Activated gamma-delta T cell treated with Interleukin-2 at 50 U/mL for 16 hours (primary cell): ENCODE measurements at regions not wholly inside any gene's neighbourhood (a gene's known extent, or its start where the extent isn't known, plus 50 kb on each side); places are given as distances from the start of the nearest gene placed in this dataset.

Experiments used
- DNase-seq: peaks from one replicate; pipeline ENCODE4 v3.0.0-alpha.2; 2020

DNA sequence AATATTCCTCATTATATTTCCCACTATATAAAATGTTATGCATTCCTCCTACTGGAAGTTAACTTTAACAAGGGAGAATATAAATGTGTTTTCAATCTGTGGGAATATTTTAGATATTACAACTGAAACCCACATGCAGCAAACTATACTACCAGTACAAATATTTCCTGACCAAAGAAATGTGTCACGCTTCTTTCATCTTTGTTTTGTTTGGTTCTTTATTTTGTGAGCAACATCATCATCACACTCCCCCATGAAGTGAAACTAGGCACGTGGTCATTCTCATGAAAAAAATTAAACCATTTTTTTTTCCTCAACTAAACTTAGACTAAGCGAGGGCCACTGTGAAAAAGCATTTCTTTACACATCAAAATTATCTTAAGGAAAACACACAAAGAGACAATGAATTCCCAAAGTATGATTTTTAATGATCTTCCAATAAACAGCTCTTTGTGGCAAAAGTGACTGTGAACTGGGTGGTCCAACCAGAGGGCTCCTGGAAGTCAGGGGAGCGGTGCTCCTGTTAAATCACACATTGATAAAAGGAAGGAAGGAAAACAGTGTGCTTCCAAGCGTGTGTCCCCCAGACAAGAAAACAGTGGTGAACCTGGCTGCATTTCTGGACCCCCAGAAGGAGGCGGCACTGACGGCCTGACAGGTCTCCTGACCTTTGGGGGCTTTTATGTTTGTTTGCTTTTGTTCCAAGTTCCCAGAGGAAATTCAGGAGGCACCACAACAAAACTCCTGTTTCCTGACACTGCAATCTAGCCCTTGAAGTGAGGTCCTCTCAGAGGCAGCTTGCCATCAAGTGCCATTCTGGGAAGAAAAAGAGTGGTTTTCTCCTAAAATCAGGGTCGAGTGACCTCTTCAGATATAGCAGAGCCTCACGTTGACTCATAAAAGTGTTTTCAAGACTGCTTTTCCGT is 166.8 kb upstream of the FOXQ1 start:
- no peak for DNase-seq

DNA sequence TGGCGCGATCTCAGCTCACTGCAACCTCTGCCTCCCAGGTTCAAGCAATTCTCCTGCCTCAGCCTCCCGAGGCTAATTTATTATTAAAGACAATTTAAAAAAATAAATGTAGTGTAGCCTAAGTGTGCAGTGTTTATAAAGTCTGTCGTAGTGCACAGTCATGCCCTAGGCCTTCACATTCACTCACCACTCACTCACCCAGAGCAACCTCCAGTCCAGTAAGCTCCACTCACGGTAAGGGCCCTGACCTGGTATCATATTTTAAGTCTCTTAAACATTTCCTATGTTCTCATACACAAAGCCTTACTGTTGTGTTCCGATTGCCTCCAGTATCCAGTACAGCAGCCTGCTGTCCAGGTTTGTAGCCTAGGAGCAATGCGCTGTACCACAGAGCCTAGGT is 168.2 kb upstream of the FOXQ1 start:
- no peak for DNase-seq

- DNase-seq, result no peak
These were observed 172.6 kb upstream of the FOXQ1 start for GRCh38 chr6:1139155-1139890.

DNA sequence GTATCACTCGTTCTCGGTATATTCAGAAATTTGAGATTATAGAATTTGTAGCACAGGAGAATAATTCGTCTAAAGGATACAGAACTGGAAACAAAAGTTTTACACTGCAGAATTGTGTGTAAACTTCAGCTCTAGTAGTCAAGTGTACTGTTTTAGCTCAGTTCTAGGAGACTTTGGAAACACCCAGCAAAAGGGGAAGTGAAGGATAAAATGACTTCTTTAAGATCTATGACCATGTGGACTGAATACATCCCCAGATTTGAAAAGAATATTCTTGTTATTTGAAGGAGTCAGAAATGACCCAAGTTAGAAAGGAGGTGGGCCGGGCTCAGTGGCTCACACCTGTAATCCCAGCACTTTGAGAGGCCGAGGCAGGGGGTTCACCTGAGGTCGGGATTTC is 174.0 kb upstream of the FOXQ1 start:
- DNase-seq, result no peak

GRCh38 chr6:1136827-1137226 is 175.1 kb upstream of the FOXQ1 start:
- no peak for DNase-seq

- DNase-seq, result no peak
These were observed 175.5 kb upstream of the FOXQ1 start for GRCh38 chr6:1136415-1136774.

GRCh38 chr6:1135726-1136414 is 176.0 kb upstream of the FOXQ1 start:
- DNase-seq, result no peak

DNA sequence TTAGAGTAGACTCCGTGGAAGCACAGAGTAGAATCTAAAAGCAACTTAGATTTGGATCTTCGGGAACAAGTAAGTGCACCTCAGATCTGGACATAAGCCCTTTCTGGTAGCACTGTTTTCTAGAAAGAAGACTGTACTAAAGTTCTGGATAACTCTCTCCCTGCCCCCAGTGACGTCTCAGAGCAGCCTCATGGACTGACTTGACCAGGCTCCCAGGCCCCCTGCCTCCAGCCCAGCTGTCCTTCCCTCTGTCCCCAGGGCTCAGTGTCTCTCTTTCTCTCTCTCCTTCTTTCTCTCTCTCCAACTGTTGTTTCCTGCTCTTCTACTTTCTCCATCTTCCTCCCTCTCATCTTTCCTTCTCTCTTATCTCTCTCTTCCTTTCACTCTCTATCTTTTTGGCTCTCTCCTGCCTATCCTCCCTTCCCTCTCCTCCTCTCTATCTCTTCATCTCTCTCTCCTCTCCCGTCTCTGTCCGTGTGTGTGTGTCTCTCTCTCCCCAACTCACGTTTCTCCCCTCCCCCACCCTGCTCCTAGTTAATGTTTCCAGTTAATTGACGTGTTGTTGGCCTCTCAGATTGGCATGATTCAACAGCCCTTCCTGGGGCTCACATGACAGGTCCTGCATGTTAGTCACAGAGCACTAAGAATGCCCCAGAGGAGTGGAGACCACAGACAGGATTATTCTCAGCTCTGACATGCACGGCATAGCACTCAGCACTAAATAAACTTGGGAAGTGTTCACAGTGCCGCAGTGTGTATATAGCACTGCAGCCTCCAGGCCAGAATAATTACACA is 180.4 kb upstream of the FOXQ1 start:
- no peak for DNase-seq

GRCh38 chr6:1130709-1131108 is 181.2 kb upstream of the FOXQ1 start:
- no peak for DNase-seq

- DNase-seq, result no peak
These were observed 182.8 kb upstream of the FOXQ1 start for GRCh38 chr6:1129131-1129530.

DNA sequence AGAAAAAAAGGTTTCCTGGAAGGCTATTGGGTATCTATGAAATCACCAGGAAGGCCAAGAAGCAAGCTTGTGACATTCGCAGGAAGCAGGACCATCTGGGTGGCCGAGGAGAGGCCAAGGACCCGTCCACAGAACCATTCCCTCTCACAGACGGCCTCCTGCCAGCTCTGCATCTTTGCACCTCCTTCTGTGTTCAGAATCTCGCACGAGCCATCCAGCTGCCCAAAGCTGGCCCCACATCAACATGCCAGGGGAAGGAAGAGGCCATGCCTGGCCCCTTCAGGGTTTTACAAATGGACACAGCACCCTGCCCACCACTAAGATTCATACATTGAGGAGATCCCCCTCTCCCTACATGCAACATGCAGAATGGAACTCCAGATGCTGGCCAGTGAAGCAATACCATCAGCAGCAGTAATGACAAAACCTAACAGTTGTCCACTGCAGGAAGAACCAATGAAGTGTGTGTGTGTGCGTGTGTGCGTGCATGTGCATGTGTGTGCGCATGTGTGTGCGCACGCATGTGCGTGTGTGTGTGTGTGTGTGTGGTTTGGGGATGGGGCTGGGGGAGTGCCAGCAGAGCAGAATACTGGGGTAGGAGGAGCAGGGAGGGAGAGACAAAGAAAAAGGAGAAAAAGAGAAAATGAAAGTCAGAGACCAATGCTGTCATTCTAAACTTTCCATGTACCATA is 184.2 kb upstream of the FOXQ1 start:
- no peak for DNase-seq

GRCh38 chr6:1127129-1127528 is 184.8 kb upstream of the FOXQ1 start:
- DNase-seq, result no peak

GRCh38 chr6:1126036-1126435 is 185.9 kb upstream of the FOXQ1 start:
- DNase-seq, result no peak

DNA sequence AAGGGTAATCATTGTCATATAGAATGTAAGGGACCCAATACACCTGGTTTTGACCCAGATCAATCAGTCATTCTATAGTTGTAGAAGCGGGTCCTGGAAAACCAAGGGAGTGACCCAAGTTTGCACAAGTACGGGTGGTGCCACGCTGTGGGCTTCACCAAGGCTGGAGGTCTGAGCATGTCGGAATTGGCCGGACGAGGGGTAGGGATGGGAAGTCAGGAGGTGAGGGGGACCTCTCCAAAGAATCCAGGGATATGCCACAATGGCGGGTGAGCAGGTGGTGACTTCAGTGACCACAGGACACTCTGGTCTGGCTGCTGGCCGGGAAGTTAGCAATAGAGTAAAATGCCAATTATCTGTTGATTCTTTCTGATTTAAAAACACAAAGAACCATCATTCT is 186.6 kb upstream of the FOXQ1 start:
- DNase-seq, result no peak

DNA sequence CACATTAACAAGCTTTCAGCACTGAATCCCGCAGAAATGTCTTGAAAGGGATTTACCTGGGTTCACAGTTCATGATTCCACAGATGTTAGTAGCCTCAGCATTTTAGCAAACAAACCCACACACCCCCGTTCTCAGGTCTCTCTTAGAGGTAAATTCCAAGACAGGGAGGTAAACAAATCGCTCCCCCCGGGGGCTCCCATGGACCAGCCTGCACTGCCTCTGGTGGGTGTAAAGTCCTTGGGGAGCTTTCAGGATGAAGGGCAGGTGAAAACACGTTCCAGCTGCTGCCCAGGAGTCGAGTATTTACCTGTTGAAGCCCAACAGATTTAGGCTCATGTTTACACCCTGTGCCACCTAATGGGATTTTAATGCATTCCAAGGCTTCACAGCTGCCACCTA is 187.0 kb upstream of the FOXQ1 start:
- DNase-seq, result no peak

GRCh38 chr6:1123386-1124375 is 188.2 kb upstream of the FOXQ1 start:
- DNase-seq, result no peak

DNA sequence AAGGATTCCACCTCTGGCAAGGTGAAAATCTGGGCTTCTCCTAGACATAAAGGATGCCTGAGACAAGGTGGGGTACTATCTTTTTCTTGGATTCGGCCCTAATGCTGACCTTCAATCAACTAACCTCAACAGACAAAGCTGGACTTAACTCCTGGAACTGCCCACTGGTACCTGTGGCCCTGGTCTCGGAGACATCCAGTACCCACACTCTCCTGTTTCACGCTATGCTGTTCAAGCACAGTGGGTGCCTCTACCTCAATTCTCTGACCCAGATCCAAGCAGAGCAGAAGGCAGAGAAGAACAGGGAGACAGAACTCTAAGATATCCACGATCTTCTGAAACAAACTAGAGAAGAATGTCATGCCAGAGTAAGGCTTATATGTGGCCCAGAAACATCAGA is 189.8 kb upstream of the FOXQ1 start:
- no peak for DNase-seq

GRCh38 chr6:1118287-1118647 is 193.6 kb upstream of the FOXQ1 start:
- no peak for DNase-seq

DNA sequence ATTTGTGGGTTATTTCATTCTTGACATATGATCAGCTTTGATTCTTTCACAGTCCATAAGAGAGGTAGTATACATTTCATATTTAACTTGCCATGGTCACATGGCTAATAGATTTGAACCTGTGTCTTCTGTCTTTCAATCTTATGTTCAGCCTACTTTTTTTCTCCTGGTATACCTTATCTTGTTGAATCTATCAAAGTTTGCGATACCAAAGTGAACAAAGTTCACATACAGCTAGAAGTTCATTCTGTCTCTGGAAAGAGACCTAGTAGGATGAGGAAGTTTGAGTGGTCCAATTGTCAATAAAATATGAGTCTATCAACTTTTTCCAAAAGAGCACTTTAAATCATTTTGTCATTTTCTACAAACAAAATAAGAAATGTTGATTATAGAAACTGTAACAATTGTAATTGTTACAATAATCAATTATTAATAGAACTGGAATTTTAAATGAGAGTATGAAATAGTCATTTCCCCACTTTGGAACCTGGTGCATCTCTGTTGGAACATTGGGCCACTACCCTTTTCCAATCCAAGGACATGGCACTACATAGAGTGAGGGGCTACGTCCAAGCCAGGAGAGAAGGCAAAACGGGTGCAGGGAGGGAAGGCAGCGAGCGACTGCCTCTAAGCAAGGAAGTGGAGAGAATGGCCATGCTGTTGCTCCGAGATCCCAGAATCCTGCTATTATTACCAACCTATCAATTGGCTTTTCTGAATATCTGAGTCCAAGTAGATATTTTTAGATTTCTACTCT is 194.2 kb upstream of the FOXQ1 start:
- no peak for DNase-seq

GRCh38 chr6:1116149-1116548 is 195.7 kb upstream of the FOXQ1 start:
- DNase-seq, result no peak
